ENCODE measurements at regions not wholly inside any gene's neighbourhood (a gene's known extent, or its start where the extent isn't known, plus 50 kb on each side); places are given as distances from the start of the nearest gene placed in this dataset.

DNA sequence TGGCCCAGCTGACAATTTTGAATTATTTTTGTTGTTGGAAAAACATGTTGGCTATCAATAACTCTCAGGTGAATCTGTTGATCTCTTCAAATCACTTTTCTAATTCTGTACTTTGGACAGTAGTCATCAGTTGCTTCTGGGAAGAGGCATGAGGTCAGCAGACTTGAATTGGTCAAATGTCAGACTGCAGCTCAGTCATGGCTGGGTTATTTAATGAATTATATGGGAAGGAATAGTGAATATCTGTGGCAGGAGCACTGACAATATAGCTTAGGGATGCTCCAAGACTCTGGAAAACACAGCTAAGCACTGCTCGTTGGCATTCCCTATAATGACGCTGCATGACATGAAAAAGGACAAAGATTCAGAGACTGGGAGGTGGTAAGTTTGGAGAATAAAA is 98.8 kb upstream of the GAP43 start:
- intact Hi-C loops (cut with DNase I): no loop called here
- no peak for DNase-seq
- Histone ChIP-seq H3K27me3 (no peaks in the 10 kb centered on the region), H3K9me3 (no peaks in the 10 kb centered on the region), H3K36me3 (no peaks in the 10 kb centered on the region), H3K27ac (no peak overlapping the region), H3K4me3 (no peak overlapping the region), H3K4me1 (no peaks in the 10 kb centered on the region)
- 41 to 59% methylated on average over 2 of the region's 2 CpGs for WGBS, 2 donors
- TF ChIP-seq, protein P1, sequence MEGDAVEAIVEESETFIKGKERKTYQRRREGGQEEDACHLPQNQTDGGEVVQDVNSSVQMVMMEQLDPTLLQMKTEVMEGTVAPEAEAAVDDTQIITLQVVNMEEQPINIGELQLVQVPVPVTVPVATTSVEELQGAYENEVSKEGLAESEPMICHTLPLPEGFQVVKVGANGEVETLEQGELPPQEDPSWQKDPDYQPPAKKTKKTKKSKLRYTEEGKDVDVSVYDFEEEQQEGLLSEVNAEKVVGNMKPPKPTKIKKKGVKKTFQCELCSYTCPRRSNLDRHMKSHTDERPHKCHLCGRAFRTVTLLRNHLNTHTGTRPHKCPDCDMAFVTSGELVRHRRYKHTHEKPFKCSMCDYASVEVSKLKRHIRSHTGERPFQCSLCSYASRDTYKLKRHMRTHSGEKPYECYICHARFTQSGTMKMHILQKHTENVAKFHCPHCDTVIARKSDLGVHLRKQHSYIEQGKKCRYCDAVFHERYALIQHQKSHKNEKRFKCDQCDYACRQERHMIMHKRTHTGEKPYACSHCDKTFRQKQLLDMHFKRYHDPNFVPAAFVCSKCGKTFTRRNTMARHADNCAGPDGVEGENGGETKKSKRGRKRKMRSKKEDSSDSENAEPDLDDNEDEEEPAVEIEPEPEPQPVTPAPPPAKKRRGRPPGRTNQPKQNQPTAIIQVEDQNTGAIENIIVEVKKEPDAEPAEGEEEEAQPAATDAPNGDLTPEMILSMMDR (IDR thresholded peaks at IDR 0.05): no peak
- no peak for TF ChIP-seq POLR2A (IDR thresholded peaks at IDR 0.05)

DNA sequence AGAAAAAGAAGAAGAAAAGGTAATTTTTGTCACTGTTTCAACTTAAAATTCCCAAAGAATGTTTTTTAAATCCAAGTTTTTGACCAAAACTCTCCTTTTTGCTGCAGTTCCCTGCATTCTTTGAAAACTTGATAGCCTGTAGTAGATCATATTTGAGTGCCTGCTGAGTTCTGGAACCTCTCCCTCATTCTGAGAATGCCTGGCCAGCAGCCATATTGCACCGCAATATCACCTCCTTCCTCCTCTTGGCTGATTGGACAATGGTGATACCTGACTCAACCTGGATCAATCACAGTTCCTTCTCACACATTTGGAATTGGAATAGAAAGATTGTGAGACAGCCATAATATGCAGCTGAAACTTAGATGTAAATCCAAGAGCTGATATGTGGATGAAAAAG is 97.6 kb upstream of the GAP43 start:
- no peak for DNase-seq
- H3K27ac ChIP-seq: no peak overlapping the region
- H3K4me1 ChIP-seq: no peaks in the 10 kb centered on the region
- H3K9me3 ChIP-seq: no peaks in the 10 kb centered on the region
- intact Hi-C loops (cut with DNase I): no loop called here
- WGBS, 2 donors: 55 to 67% methylated on average over 1 of the region's 1 CpG
- no peak overlapping the region for H3K4me3 ChIP-seq
- H3K27me3 ChIP-seq: no peaks in the 10 kb centered on the region
- no peaks in the 10 kb centered on the region for H3K36me3 ChIP-seq
- TF ChIP-seq, protein P1 (IDR thresholded peaks at IDR 0.05): no peak
- no peak for TF ChIP-seq POLR2A (IDR thresholded peaks at IDR 0.05)

DNA sequence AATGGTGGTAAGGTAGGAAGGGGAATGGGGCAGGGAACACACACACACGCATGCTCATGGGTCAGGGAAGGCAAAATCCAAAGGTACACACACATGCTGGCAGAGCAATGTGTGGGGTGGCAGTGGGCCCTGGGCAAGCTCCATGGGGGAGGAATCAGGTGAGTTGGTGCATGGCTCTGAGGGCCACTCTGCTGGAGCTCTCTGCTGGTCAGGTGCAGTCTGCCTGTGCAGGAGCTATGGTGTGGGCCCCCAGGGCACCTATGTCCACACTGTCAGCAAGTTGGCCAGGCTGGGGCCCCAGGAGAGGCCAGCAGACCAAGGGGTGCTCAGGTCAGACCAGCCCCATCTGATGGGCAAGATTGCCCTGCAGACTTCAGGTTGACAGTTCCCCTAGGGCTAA is 90.1 kb upstream of the GAP43 start:
- intact Hi-C loops (cut with DNase I): no loop called here
- H3K4me1 ChIP-seq: no peaks in the 10 kb centered on the region
- no peaks in the 10 kb centered on the region for H3K9me3 ChIP-seq
- no peak overlapping the region for H3K27ac ChIP-seq
- 100% methylated on average over 1 of the region's 1 CpG; no CpG with 5 or more reads in 1 of the 2 donors for WGBS, 2 donors
- TF ChIP-seq, protein P1 (IDR thresholded peaks at IDR 0.05): no peak
- TF ChIP-seq POLR2A (IDR thresholded peaks at IDR 0.05): no peak
- no peak for DNase-seq
- H3K4me3 ChIP-seq: no peak overlapping the region
- no peaks in the 10 kb centered on the region for H3K36me3 ChIP-seq
- H3K27me3 ChIP-seq: no peaks in the 10 kb centered on the region

DNA sequence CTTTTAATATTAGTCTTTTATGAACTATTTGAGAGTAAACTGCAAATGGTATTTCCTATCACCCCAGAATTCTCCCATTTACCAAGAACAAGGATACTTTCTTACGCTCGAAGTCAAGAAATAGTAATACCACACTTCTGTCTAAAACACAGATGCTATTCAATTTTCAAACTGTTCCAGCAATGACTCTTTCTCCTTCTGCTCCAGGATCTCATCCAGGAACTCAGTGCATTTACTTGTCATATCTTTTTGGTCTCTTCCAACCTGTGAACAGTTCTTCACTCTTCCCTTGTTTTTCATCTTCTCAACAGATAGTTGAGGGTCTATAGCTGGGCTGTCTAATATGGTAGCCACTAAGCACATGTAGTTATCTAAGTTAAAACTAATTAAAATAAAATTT is 87.1 kb upstream of the GAP43 start:
- H3K4me1 ChIP-seq: no peaks in the 10 kb centered on the region
- no peaks in the 10 kb centered on the region for H3K27me3 ChIP-seq
- DNase-seq: no peak
- TF ChIP-seq, protein P1 (IDR thresholded peaks at IDR 0.05): no peak
- TF ChIP-seq POLR2A (IDR thresholded peaks at IDR 0.05): no peak
- H3K36me3 ChIP-seq: no peaks in the 10 kb centered on the region
- no peak overlapping the region for H3K4me3 ChIP-seq
- H3K27ac ChIP-seq: no peak overlapping the region
- no peaks in the 10 kb centered on the region for H3K9me3 ChIP-seq
- 91 to 92% methylated on average over 2 of the region's 2 CpGs for WGBS, 2 donors
- intact Hi-C loops (cut with DNase I): no loop called here

DNA sequence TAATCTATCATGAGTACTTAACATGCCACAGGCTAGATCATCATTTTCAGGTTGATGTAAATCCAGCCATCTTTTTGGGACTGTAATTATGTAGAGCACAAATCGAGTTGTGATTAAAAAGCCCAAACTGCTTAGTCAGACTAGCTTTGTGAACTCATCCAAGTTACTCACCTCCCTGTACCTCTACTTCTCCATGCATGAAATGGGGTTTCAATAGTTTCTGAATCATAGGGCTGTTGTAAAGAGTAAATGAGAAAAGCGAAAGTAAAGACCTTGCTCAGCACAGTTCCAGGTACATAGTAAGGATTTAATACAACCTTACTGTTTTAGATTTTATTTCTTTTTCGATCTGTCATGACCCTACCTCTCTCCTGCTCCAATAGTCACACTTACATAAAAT is 85.6 kb upstream of the GAP43 start:
- no peaks in the 10 kb centered on the region for H3K4me1 ChIP-seq
- WGBS, 2 donors: 52 to 64% methylated on average over 3 of the region's 3 CpGs
- intact Hi-C loops (cut with DNase I): no loop called here
- H3K27ac ChIP-seq: no peak overlapping the region
- H3K36me3 ChIP-seq: no peaks in the 10 kb centered on the region
- DNase-seq: no peak
- no peak overlapping the region for H3K4me3 ChIP-seq
- TF ChIP-seq, protein P1 (IDR thresholded peaks at IDR 0.05): no peak
- no peak for TF ChIP-seq POLR2A (IDR thresholded peaks at IDR 0.05)
- no peaks in the 10 kb centered on the region for H3K9me3 ChIP-seq
- no peaks in the 10 kb centered on the region for H3K27me3 ChIP-seq

Measured in esophagus squamous epithelium (tissue), 5 donors.